GM19240 (cell line): ENCODE measurements at regions not wholly inside any gene's neighbourhood (a gene's known extent, or its start where the extent isn't known, plus 50 kb on each side); places are given as distances from the start of the nearest gene placed in this dataset.

Experiments
- DNase-seq: peaks from one replicate; pipeline ENCODE4 v3.0.0; 2011; ENCODE audit warnings: low spot score; ENCODE audit not compliant: insufficient read length

DNA sequence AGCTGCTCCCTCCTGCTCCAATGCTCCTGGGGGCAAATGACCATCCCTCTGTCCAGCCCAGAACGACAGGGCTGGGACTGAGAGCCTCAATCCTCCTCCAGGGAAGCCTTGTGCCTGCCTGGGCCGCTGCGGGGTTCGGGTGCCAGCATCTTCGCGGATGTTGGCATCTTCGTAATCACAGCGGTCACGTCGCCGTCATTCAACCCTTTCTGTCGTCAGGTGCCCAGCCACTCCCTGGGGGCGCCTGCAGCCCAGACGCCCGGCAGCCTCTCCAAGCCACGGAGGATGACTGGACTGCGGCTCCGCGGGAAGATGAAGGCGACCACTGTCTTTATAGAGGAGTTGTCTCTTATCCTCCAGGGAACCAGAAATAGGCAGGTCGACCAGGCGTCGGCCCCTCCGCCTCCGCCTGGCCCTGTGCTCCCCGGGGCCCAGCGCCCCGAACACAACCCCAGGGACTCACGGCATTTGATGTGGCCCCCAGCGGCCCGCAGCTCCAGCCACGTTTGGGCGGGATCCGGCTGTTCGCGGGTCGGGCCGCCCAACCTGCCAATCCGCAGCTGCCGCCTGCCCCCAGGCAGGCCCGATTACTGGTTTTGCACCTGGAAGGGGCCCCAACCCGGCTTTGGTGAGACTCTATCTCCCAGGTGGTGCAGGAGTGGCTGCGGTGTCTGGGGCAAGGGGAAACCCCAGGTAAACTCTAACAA is 113.9 kb downstream of the THNSL2 start:
- no peak for DNase-seq

DNA sequence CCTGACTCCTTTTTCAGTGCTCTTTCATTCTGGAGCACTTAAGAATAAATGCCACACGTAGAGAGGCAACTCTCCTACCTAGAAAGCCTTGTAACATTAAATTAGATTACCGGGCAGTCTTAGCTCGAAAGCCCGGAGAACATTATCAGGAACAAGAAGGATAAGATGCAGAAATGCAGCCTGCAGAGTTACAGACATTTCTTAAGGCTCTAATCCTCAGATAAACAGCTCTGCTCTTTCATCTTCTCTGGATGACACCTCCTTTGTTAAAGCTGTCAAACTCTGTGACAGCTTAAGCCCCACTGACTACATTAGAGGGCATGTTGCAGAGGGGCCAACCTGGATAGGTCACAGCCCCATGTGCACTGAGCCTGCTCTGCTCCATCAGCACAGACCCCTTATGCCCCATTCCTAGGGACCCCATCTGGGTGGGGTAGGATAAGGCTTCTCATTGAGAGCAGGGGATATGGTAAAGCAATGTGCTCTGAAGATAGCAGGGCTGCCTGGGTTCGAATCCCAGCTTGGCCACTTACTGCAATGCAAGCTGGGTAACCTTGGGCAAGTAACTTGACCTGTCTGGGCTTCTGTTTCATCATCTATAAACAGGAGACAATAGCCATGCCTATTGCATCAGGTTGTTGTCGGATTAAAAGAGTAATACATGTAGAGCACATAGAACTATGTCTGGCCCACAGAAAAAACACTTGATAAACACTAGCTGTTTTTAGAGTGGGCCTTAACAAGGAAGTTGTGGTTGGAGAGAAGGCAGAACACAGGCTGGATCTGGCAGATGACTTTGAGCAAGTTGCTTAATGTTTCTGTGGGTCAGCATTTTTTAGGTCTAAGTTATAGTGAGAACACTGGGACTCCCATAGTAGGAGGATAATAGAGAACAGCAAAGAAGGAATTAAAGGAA is 111.4 kb downstream of the THNSL2 start:
- no peak for DNase-seq

DNA sequence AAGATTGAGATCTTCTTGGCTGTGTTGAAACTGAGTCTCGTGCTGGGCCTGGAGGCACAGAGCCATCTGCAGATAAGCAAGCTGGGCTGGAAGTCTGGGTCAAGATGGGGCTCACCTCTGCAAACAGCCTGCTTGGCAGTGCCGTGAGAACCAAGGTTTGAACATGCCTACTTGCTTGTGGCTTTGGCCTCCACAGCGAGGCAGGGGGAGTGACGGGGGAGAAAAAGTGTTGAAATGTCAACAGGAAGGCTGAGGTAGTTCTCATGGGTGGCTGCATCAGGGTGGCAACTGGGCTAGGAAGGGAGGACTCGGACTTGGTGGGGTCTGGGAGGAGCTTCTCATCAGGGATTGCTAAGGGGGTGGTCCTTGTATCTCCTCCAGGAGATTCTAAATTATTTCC is 99.7 kb downstream of the THNSL2 start:
- no peak for DNase-seq

DNA sequence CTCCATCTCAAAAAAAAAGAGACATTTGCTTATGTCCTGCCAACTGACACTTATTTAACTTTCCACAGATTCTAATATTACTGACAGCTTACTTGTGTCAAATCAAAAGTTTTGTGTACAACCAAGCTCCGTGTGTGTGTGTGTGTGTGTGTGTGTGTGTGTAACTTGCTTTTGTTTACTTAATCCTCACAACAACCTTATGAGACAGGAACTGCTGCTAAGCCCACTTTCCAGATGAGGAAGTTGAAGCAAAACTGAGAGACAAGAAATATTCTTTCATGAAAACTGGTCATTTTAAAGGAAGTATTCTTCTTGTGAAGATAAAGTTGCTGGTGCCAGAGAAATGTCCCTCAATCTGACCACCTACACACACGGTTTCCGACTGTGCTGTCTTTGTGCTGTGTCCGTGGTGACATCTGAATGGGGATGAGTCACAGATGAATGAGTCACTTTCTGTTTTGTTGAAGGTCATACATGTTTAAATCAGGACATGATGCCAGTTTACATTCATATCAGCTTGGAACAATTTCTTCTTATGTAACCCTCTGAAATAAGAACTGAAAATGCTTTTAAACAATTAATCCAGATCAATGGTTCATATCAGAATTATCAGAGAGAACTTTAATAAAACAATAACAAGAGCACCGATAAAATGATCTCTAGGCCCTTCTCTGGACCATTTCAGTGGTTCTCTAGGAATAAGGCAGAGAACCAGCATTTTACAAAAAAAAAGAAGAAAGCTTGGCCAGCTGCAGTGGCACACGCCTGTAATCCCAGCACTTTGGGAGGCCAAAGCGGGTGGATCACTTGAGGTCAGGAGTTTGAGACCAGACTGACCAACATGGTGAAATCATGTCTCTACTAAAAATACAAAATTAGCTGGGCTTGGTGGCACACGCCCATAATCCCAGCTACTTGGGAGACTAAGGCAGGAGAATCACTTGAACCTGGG is 95.5 kb downstream of the THNSL2 start:
- peak; percentile 19 for DNase-seq

DNA sequence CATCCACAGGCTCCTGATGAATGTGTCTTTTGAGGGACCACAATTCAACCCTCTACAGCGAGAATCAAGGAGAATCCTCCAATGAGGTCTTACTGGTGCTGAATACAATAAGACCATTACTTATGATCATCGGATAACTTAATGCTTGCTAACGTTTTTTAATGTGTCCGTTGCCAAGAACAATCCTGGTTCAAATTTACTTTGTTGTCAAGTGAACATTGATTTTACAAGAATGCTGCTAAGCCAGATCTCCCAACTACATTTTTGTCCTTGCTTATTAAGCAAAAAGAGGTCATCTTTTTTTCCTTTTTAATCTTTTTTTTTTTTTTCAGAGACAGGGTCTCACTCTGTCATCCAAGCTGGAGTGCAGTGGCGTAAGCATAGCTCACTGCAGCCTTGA is 93.7 kb downstream of the THNSL2 start:
- no peak for DNase-seq

DNA sequence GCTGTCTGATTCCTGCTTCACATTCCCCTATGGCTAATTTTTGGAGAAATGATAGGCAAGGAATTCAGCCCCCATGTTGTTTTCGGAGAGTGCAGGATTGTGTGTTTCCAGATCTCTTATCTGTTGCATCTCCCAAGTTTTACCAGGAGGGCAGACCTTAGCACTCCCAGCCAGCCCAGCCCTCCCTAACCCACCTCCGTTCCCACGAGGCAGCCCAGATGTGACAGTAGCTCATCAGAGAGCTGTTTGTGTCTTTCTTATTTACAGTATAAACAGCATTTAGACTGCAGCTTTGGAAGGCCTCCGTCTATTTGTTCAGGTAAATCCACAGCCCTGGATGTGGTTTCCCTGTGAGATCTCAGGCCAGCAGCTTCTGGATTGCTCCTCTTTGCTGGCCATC is 91.6 kb downstream of the THNSL2 start:
- DNase-seq, result no peak

DNA sequence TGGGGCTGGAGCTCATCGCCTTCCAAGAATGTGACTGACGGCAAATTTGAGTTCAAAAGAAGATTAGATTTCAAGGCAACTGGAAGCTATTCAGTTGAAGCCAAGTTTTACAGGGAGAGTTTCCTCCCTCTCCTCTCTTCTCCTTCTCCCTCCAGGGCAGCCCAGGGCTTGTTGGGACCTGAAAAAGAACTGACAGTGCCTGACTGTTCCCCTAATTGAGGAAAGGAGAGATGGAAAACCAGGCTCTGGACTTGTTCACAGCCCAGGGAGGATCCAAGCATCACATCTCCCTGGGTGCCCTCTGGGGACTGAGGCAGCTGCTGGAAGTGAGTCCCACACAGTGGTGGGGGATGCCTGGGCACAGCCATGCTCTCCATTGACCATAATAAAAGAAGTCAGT is 88.1 kb downstream of the THNSL2 start:
- no peak for DNase-seq

DNA sequence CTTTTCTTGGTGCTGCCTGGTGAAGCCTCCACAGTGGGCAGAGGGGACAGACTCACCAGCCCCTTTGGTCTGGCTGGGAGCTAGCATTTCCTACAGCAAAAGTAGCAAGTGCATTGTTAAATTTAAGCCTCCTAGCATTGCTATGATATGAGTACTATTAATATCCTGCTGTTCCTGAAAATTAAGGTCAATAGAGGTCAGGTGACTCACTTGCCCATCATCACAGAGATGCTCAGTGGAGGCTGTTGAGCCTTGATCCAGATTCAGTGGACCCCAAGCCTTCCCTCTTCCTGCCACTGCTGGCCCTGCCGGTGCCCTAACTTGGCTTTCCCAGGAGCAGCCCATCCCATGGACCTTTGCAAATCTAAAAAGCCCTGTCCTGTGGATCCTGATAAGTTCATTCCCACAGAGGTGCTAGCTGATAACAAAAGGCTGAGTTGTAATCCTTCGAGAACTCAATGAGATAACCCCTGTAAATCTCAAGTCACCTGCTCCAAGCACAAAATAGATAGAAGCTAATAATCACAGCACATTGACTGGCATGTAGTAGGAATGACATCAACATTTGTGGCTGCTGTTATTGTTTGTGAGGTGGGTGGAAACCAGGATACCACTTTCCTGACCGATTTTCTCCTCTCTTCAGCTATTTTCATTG is 84.4 kb downstream of the THNSL2 start:
- no peak for DNase-seq

DNA sequence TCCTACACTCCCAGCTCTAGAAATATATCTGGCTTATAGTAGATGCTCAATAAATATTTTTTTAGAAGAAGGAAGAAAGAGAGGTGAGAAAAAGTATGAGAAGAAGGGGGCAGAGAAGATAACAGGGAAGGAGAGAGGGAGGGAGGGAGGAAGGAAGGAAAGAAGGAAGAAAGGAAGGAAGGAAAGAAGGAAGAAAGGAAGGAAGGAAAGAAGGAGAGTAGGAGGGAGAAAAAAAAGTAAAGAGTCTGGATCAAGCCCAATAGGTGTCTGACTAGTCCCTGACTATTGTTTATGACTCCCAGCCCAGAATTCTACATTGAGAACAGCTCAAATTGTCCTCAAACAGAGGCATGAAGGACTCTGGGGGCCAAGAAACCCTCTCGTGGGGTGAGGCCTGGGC is 83.9 kb downstream of the THNSL2 start:
- no peak for DNase-seq

DNA sequence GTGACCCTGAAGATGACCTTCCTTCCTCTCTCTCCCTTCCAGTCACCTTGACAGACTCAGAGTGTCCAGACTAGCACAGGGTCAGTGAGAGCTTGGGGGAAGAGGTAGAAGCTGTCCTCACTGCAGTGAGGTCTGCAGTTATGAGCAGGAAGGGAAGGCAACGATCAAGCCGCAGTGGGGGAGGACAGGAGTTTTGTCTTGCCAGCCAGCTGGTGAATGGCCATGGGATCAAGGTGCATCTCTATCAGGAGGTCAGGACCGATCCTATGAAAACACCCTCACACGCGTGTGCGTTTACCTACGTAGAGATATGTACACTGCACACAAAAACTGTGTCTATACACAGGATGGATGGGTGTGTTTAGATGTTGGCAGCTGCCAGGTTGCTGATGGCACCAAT is 83.2 kb downstream of the THNSL2 start:
- no peak for DNase-seq

DNA sequence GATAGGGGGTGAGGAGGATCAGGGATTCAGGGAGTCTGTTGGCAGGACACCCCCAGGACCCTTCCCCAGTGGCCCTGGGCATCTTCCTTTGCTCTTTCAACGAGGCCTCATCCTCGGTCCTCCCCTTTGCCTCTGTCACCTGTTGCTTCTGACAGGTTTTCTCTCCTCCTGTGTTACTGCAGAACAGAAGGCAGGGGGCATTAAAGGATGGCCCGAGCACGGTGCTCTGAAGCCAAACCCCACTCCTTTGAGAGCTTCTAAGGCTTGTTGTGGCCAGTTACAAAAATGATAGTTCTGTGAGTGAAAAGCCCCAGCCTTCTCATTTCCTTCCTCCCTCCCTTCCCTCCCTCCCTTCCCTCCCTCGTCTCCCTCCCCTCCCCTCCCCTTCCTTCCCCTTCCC is 82.5 kb downstream of the THNSL2 start:
- no peak for DNase-seq

DNA sequence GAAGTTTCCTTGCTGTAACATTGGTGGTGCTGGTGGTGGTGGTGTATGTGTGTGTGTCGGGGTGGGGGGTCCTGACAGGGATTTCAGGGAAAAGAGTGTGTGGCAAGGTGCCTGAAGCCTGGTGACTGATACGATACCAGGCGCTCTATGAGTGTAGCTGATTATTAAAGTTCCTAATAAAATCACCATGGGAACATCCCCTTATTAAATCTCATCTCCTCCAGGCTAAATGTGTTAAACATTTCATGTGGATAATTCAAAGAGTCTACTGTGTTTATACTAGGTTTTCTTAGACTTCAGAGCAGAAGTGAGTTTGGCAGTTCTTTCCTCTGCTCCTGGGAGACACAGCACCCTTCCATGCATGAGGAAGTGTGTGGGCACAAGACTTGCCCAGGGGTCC is 82.0 kb downstream of the THNSL2 start:
- DNase-seq, result no peak

DNA sequence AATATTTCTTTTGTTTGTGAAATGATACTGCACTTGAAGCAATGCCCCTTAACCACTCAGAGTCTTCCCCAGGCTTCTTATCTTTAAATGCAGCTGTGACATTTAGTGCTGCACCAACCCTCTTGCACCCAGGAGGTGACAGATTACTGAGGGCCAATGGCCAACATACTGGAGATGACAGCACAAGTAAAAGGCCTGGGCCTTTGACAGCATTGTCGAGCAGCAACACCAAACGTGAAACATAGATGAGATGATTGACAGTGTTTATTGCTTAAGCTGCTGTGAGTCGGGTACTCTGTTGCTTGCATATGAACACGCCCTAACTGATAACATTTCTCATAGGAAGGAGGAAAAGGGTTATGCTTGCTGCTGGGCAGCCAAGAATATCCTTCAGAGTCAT is 80.3 kb downstream of the THNSL2 start:
- DNase-seq, result no peak

DNA sequence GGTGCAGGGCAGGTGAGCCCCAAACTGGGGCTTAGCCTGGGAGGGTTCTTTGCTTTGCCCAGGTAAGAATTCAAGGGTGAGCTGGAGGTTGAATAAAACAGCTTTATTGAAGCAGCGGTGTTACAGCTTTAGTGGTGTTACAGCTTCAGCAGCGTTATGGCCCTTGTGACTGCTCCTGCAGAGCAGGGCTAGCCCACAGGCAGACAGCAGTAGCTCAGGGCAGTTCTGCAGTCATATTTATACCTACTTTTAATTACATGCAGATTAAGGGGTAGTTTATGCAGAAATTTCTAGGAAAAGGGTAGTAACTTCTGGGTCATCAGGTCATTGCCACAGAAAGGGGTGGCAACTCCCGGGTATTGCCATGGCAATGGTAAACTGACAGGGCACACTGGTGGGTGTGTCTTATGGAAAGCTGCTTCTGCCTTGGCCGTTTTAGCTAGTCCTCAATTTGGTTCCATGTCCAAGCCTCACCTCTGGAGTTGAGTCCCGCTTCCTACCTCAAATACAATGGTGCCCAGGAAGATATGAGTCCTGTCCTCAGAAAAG is 78.2 kb downstream of the THNSL2 start:
- DNase-seq, result no peak

DNA sequence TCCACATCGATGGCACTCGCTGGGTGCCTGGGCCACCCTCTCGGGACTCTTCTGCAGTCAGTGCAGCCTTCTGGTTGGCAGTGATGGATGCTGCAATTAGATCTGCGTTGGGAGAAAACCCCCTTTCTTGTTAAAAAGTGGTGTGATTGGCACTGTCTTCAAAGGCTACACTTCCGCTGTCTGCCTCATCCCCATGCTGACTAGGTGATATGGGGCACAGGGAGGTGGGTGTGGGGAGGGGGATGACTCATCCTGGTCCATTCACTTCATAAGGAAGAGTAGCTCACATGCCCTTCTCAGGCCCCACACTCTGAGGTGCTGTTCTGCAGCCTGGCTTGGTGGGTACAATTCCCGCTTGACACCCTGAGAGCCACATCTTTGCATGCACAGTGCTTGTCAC is 77.4 kb downstream of the THNSL2 start:
- no peak for DNase-seq

DNA sequence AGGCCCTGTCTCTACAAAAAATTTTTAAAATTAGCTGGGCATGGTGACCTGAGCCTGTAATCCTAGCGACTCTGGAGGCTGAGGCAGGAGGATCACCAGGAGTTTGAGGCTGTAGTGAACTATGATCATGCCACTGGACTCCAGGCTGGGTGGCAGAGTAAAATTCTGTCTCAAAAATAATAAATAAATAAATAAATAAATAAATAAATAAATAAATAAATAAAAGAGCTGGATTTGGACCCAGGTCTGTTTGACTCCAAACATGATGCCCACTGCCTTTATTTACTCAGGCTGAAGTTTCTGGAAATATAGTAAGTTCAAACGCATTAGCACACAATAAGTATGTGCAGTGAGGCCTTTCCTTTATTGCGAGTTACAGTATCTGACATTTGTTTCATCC is 75.0 kb downstream of the THNSL2 start:
- no peak for DNase-seq

DNA sequence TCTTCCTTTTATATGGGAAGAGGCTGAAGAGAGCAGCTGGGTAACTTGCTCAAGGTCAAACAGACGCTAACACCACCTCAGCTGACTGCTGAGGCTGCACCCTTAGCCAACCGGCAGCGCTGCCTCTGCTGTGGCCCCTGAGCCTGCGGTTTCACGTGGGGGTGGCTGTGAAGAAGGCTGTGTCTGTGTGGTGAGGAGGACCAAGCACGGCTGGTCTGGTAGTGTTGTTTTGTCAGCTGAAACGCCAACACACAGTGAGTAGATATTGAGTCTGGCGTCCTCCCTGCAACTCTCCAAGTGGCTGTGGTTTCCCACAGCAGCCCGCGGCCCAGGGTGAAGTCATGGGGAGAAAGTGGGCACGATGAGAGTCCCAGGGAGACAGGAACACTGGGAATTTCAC is 69.6 kb downstream of the THNSL2 start:
- no peak for DNase-seq

DNA sequence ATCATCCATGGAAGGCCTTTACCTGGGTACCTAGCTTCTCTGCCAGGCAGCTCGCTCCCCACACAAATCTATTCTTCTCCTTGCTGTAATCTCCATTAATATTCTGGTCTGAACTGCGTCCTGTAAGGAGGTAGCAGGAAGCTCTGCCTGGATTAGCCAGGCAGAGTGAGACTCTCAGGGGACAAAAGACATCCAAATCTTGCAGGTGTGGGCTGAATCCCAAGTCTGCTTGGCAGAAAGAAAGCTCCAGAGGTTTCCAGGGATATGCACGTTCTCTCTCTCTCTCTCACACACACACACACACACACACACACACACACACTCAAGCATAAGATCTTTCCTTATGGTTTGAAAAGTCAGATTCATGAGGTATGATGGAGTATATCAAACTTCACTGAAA is 66.5 kb downstream of the THNSL2 start:
- no peak for DNase-seq
